ENCODE measurements at regions not wholly inside any gene's neighbourhood (a gene's known extent, or its start where the extent isn't known, plus 50 kb on each side); places are given as distances from the start of the nearest gene placed in this dataset.

DNA sequence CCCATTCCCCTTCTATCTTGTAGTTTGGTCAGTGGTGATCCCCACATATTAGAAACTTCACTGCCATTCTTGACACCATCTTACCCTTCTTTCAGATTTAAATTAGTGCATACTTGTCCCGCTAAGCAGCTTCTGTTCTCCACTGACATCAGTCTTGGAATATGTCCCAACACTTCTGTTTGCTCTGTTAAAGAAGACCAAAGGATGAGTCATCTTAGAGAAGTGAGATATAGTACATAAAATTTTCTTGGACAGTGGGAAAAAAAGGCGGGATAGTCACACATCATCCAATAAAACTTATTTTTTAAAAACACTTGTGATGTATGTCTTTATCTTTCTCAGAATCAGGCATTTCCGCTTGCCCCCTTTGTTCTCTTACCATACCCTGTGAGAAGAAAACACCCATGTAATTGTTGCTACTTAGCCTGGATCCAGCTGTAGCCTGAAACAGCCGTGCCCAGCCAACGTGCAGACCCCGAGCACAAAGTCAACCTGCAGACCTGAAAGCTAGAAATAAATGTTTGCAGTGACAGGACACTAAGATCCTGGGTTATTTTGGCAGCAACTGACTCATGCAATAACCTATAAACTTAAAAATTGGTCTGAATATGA, 100.1 kb upstream of the PDE3A start:
- TF ChIP-seq, protein P1, sequence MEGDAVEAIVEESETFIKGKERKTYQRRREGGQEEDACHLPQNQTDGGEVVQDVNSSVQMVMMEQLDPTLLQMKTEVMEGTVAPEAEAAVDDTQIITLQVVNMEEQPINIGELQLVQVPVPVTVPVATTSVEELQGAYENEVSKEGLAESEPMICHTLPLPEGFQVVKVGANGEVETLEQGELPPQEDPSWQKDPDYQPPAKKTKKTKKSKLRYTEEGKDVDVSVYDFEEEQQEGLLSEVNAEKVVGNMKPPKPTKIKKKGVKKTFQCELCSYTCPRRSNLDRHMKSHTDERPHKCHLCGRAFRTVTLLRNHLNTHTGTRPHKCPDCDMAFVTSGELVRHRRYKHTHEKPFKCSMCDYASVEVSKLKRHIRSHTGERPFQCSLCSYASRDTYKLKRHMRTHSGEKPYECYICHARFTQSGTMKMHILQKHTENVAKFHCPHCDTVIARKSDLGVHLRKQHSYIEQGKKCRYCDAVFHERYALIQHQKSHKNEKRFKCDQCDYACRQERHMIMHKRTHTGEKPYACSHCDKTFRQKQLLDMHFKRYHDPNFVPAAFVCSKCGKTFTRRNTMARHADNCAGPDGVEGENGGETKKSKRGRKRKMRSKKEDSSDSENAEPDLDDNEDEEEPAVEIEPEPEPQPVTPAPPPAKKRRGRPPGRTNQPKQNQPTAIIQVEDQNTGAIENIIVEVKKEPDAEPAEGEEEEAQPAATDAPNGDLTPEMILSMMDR (IDR thresholded peaks at IDR 0.05 in 2 of 3, conservative IDR thresholded peaks at IDR 0.05 in 1 of 3; ENCODE audit: borderline replicate concordance in 1 of 3, insufficient read depth in 1 of 3, low read depth in 2 of 3, low read length in 2 of 3): no peak
- TF ChIP-seq EZH2 (IDR thresholded peaks at IDR 0.05): no peak
- TF ChIP-seq POLR2AphosphoS5 (IDR thresholded peaks at IDR 0.05; ENCODE audit: low read depth, low read length): no peak
- no peak for TF ChIP-seq ATF3 (IDR thresholded peaks at IDR 0.05)
- no peak for TF ChIP-seq RAD21 (IDR thresholded peaks at IDR 0.05; ENCODE audit: low read depth)
- no peak for TF ChIP-seq POLR2A (IDR thresholded peaks at IDR 0.05; ENCODE audit: borderline replicate concordance, extremely low read depth, insufficient read depth, insufficient read length)
- TF ChIP-seq TCF7L2 (IDR thresholded peaks at IDR 0.05; ENCODE audit: borderline replicate concordance, extremely low read depth, insufficient read depth, insufficient read length): no peak
- TF ChIP-seq, protein P2, sequence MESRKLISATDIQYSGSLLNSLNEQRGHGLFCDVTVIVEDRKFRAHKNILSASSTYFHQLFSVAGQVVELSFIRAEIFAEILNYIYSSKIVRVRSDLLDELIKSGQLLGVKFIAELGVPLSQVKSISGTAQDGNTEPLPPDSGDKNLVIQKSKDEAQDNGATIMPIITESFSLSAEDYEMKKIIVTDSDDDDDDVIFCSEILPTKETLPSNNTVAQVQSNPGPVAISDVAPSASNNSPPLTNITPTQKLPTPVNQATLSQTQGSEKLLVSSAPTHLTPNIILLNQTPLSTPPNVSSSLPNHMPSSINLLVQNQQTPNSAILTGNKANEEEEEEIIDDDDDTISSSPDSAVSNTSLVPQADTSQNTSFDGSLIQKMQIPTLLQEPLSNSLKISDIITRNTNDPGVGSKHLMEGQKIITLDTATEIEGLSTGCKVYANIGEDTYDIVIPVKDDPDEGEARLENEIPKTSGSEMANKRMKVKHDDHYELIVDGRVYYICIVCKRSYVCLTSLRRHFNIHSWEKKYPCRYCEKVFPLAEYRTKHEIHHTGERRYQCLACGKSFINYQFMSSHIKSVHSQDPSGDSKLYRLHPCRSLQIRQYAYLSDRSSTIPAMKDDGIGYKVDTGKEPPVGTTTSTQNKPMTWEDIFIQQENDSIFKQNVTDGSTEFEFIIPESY (IDR thresholded peaks at IDR 0.05; ENCODE audit: extremely low read depth, insufficient replicate concordance, low read length): no peak
- no peak for TF ChIP-seq SIN3A (IDR thresholded peaks at IDR 0.05; ENCODE audit: low read depth)
- no peak for TF ChIP-seq JUND (IDR thresholded peaks at IDR 0.05)
- no peak for TF ChIP-seq YY1 (IDR thresholded peaks at IDR 0.05; ENCODE audit: extremely low read depth, insufficient replicate concordance, low read depth, low read length)
- TF ChIP-seq MAX (IDR thresholded peaks at IDR 0.05): no peak
- TF ChIP-seq EZH2phosphoT487 (IDR thresholded peaks at IDR 0.05; ENCODE audit: borderline replicate concordance): no peak
